ENCODE measurements at regions not wholly inside any gene's neighbourhood (a gene's known extent, or its start where the extent isn't known, plus 50 kb on each side); places are given as distances from the start of the nearest gene placed in this dataset.
A peak's percentile ranks its signal among the peaks of the same experiment; 100 is the strongest.

DNA sequence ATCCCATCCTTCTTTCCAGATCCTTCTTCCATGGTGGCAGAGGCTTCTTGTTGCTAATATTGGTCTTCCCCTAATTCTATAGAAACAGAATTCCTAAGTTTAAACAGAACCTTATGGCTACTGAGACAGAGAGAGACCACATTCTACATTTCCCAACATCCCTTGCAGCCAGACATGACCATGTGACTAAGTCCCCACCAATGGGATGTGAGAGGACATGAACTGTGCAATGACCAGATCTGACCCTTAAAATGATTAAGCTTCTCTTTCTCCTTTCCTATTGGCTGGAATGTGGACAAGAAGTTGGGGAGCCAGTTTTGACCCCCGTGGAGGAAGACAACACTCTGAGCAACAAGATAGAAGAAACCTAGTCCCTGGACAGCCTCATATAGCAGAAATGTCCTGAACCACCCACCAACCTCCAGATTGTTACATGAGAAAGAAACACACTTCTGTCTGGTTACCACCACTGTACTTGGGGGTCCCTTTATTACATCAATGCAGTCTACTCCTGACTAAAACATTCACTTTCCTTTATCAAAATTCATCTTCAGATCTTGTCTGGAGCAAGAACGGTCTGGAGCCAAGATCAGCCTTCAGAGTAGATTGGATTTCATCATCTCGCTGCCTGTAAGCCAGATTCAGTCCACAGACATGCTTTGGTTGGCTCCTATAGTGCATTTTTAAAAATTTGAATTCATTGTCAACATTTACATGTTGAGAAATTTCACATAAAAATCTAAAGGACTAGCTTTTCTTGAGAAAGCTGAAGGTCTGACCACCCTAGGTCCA lies 183.9 kb downstream of the SHQ1 start:
- no peaks in the 10 kb centered on the region for H3K79me2 ChIP-seq (ENCODE audit: insufficient read depth, low read length)
- H3K27ac ChIP-seq (ENCODE audit: low read depth, low read length), result no peak overlapping the region
- H4K20me1 ChIP-seq (ENCODE audit: insufficient read depth, low read length), result no peaks in the 10 kb centered on the region
- H3K4me3 ChIP-seq (ENCODE audit: insufficient read depth, low read depth, low read length), result no peak overlapping the region
- no peak overlapping the region for H3K4me3 Mint-ChIP-seq (ENCODE audit: unreplicated experiment)
- H3K4me2 ChIP-seq (ENCODE audit: low read length), result no peak overlapping the region
- peaks cover 3% of the 10 kb centered on the region for H3K27me3 ChIP-seq (ENCODE audit: insufficient read depth, low read length)
- H3K36me3 ChIP-seq (ENCODE audit: insufficient read depth, low read length), result no peaks in the 10 kb centered on the region
- no peaks in the 10 kb centered on the region for H3K4me1 Mint-ChIP-seq (ENCODE audit: low read depth, unreplicated experiment)
- H2AFZ ChIP-seq (ENCODE audit: low read depth, low read length), result no peak overlapping the region
- no peak overlapping the region for H3K9ac ChIP-seq (ENCODE audit: low read length)
- H3K9me3 Mint-ChIP-seq (ENCODE audit: unreplicated experiment), result peaks cover 5% of the 10 kb centered on the region
- no peak overlapping the region for H3K27ac Mint-ChIP-seq (ENCODE audit: unreplicated experiment)
- FAIRE-seq (no peak), DNase-seq (ENCODE audit: low read depth) (no peak)
- TF ChIP-seq, protein P1, sequence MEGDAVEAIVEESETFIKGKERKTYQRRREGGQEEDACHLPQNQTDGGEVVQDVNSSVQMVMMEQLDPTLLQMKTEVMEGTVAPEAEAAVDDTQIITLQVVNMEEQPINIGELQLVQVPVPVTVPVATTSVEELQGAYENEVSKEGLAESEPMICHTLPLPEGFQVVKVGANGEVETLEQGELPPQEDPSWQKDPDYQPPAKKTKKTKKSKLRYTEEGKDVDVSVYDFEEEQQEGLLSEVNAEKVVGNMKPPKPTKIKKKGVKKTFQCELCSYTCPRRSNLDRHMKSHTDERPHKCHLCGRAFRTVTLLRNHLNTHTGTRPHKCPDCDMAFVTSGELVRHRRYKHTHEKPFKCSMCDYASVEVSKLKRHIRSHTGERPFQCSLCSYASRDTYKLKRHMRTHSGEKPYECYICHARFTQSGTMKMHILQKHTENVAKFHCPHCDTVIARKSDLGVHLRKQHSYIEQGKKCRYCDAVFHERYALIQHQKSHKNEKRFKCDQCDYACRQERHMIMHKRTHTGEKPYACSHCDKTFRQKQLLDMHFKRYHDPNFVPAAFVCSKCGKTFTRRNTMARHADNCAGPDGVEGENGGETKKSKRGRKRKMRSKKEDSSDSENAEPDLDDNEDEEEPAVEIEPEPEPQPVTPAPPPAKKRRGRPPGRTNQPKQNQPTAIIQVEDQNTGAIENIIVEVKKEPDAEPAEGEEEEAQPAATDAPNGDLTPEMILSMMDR (IDR thresholded peaks at IDR 0.05; ENCODE audit: insufficient read depth, low read depth, low read length), result no peak
- no peak for TF ChIP-seq EZH2 (IDR thresholded peaks at IDR 0.05; ENCODE audit: insufficient read depth, low read length)
- no peaks in the 10 kb centered on the region for H3K36me3 Mint-ChIP-seq (ENCODE audit: low read depth, unreplicated experiment)
- H3K9me3 ChIP-seq (ENCODE audit: insufficient read depth, low read depth, low read length), result no peaks in the 10 kb centered on the region
- H3K27me3 Mint-ChIP-seq (ENCODE audit: low read depth, unreplicated experiment), result peaks cover 17% of the 10 kb centered on the region
- H3K4me1 ChIP-seq (ENCODE audit: insufficient read depth, low read length), result peaks cover 13% of the 10 kb centered on the region

DNA sequence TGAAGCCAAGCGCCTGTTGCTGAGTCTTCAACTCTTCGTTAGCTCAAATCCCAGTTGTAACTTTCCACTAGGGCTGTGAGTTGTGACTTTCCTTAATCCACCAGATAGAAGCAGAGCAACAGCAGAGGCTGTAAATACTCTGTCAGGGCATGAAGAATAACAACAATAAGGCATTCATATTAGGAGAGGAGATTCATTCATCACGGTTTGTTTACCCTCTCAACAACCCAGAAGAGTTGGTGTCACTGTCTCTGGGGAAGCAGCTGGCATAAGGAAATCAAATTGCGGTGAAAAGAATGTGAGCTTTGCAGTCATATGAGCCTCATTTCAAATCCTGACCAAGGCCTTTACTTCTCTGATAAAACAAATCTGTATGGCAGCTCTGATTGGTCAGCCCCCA lies 184.8 kb downstream of the SHQ1 start:
- no peaks in the 10 kb centered on the region for H3K36me3 Mint-ChIP-seq (ENCODE audit: low read depth, unreplicated experiment)
- H3K4me1 ChIP-seq (ENCODE audit: insufficient read depth, low read length), result peaks cover 13% of the 10 kb centered on the region
- H3K4me3 ChIP-seq (ENCODE audit: insufficient read depth, low read depth, low read length), result no peak overlapping the region
- DNase-seq (ENCODE audit: low read depth) (no peak), FAIRE-seq (no peak)
- H3K27ac ChIP-seq (ENCODE audit: low read depth, low read length), result no peak overlapping the region
- no peak overlapping the region for H3K4me2 ChIP-seq (ENCODE audit: low read length)
- no peaks in the 10 kb centered on the region for H3K4me1 Mint-ChIP-seq (ENCODE audit: low read depth, unreplicated experiment)
- H3K27ac Mint-ChIP-seq (ENCODE audit: unreplicated experiment), result no peak overlapping the region
- no peaks in the 10 kb centered on the region for H3K9me3 ChIP-seq (ENCODE audit: insufficient read depth, low read depth, low read length)
- TF ChIP-seq EZH2 (IDR thresholded peaks at IDR 0.05; ENCODE audit: insufficient read depth, low read length), result no peak
- TF ChIP-seq, protein P1 (IDR thresholded peaks at IDR 0.05; ENCODE audit: insufficient read depth, low read depth, low read length), result no peak
- peaks cover 2% of the 10 kb centered on the region for H3K9me3 Mint-ChIP-seq (ENCODE audit: unreplicated experiment)
- H3K9ac ChIP-seq (ENCODE audit: low read length), result no peak overlapping the region
- H3K36me3 ChIP-seq (ENCODE audit: insufficient read depth, low read length), result no peaks in the 10 kb centered on the region
- H3K4me3 Mint-ChIP-seq (ENCODE audit: unreplicated experiment), result no peak overlapping the region
- H3K27me3 ChIP-seq (ENCODE audit: insufficient read depth, low read length), result no peaks in the 10 kb centered on the region
- no peaks in the 10 kb centered on the region for H4K20me1 ChIP-seq (ENCODE audit: insufficient read depth, low read length)
- H3K27me3 Mint-ChIP-seq (ENCODE audit: low read depth, unreplicated experiment), result peaks cover 21% of the 10 kb centered on the region
- H3K79me2 ChIP-seq (ENCODE audit: insufficient read depth, low read length), result no peaks in the 10 kb centered on the region
- H2AFZ ChIP-seq (ENCODE audit: low read depth, low read length), result no peak overlapping the region

DNA sequence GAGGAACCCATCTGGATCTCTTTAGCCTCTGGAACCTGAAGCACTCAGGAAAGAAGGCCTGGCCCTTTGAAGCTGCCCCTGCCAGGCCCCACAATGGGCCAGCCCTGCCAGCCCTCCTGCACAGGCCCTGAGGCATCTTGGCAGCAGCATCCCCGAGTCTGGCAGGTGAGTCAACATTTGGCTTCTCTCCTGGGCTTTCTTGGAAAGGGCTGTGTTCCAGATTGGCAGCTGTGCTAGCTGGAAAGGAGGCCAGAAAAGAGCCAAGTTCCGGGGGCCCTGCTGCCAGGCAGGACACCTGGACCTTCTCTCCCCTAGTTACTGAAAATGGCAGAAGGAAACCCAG lies 187.2 kb downstream of the SHQ1 start:
- peaks cover 2% of the 10 kb centered on the region for H3K9me3 Mint-ChIP-seq (ENCODE audit: unreplicated experiment)
- no peaks in the 10 kb centered on the region for H4K20me1 ChIP-seq (ENCODE audit: insufficient read depth, low read length)
- no peaks in the 10 kb centered on the region for H3K4me1 Mint-ChIP-seq (ENCODE audit: low read depth, unreplicated experiment)
- H3K27ac ChIP-seq (ENCODE audit: low read depth, low read length), result no peak overlapping the region
- peaks cover 13% of the 10 kb centered on the region for H3K4me1 ChIP-seq (ENCODE audit: insufficient read depth, low read length)
- no peak overlapping the region for H3K4me2 ChIP-seq (ENCODE audit: low read length)
- H2AFZ ChIP-seq (ENCODE audit: low read depth, low read length), result no peak overlapping the region
- no peaks in the 10 kb centered on the region for H3K79me2 ChIP-seq (ENCODE audit: insufficient read depth, low read length)
- H3K27me3 ChIP-seq (ENCODE audit: insufficient read depth, low read length), result no peaks in the 10 kb centered on the region
- H3K27ac Mint-ChIP-seq (ENCODE audit: unreplicated experiment), result no peak overlapping the region
- peaks cover 21% of the 10 kb centered on the region for H3K27me3 Mint-ChIP-seq (ENCODE audit: low read depth, unreplicated experiment)
- TF ChIP-seq EZH2 (IDR thresholded peaks at IDR 0.05; ENCODE audit: insufficient read depth, low read length), result no peak
- TF ChIP-seq, protein P1 (IDR thresholded peaks at IDR 0.05; ENCODE audit: insufficient read depth, low read depth, low read length), result no peak
- FAIRE-seq, result no peak
- H3K36me3 Mint-ChIP-seq (ENCODE audit: low read depth, unreplicated experiment), result no peaks in the 10 kb centered on the region
- H3K4me3 ChIP-seq (ENCODE audit: insufficient read depth, low read depth, low read length), result no peak overlapping the region
- DNase-seq (ENCODE audit: low read depth), result peak; percentile 74
- no peaks in the 10 kb centered on the region for H3K36me3 ChIP-seq (ENCODE audit: insufficient read depth, low read length)
- no peaks in the 10 kb centered on the region for H3K9me3 ChIP-seq (ENCODE audit: insufficient read depth, low read depth, low read length)
- H3K4me3 Mint-ChIP-seq (ENCODE audit: unreplicated experiment), result no peak overlapping the region
- H3K9ac ChIP-seq (ENCODE audit: low read length), result no peak overlapping the region

Data from astrocyte (in vitro differentiated cells and primary cell).